ENCODE measurements at regions not wholly inside any gene's neighbourhood (a gene's known extent, or its start where the extent isn't known, plus 50 kb on each side); places are given as distances from the start of the nearest gene placed in this dataset.

DNA sequence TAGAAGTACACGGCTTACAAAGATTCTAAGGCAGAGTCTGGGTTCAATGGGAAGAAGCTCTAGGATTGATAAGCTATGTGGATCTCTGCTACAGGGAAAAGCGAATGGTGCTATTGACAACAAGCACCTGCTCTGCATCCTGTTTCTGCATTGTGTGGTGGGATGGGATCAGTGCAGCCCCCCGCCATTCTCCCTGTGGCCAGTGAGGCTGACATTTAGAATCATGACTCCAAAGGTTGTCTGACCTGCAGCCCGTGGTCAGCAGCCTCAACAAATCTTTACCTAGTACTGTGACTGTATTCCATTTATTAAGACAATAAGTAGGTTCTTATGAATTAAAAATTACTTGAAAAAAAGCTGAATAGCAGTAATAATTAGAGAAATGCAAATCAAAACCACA lies 1477.0 kb upstream of the TMEM132C start:
- no peak overlapping the region for H3K27ac Mint-ChIP-seq (ENCODE audit: unreplicated experiment)
- H3K4me3 Mint-ChIP-seq (ENCODE audit: unreplicated experiment), result no peak overlapping the region
- H3K4me1 Mint-ChIP-seq (ENCODE audit: unreplicated experiment), result no peaks in the 10 kb centered on the region
- peak; percentile 56 for DNase-seq (ENCODE audit: extremely low spot score, unreplicated experiment)
- TF ChIP-seq, protein P1, sequence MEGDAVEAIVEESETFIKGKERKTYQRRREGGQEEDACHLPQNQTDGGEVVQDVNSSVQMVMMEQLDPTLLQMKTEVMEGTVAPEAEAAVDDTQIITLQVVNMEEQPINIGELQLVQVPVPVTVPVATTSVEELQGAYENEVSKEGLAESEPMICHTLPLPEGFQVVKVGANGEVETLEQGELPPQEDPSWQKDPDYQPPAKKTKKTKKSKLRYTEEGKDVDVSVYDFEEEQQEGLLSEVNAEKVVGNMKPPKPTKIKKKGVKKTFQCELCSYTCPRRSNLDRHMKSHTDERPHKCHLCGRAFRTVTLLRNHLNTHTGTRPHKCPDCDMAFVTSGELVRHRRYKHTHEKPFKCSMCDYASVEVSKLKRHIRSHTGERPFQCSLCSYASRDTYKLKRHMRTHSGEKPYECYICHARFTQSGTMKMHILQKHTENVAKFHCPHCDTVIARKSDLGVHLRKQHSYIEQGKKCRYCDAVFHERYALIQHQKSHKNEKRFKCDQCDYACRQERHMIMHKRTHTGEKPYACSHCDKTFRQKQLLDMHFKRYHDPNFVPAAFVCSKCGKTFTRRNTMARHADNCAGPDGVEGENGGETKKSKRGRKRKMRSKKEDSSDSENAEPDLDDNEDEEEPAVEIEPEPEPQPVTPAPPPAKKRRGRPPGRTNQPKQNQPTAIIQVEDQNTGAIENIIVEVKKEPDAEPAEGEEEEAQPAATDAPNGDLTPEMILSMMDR (IDR thresholded peaks at IDR 0.05), result no peak
- no peaks in the 10 kb centered on the region for H3K36me3 Mint-ChIP-seq (ENCODE audit: unreplicated experiment)
- H3K9me3 Mint-ChIP-seq (ENCODE audit: unreplicated experiment), result peaks cover 37% of the 10 kb centered on the region
- no peaks in the 10 kb centered on the region for H3K27me3 Mint-ChIP-seq (ENCODE audit: unreplicated experiment)

DNA sequence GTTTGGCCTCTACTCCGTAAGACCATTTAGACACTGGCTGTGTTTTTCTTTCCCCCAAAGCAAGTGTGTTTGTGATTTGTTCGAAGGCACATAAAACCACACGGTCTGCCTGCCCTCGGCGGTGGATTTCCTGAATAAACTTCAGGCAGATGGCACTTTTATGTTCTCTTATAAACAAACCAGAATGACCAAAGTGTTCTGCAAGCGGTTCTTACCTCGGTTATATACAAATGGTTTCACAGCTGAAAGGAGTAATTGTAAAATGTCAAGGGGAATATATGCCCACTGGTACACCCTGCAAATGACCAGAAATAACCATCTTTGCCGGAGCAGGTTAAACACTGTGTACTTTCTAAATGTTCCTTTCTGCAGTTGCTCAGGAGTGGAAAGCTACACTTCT lies 1475.8 kb upstream of the TMEM132C start:
- no peaks in the 10 kb centered on the region for H3K27me3 Mint-ChIP-seq (ENCODE audit: unreplicated experiment)
- no peak overlapping the region for H3K27ac Mint-ChIP-seq (ENCODE audit: unreplicated experiment)
- peak; percentile 21 for DNase-seq (ENCODE audit: extremely low spot score, unreplicated experiment)
- H3K36me3 Mint-ChIP-seq (ENCODE audit: unreplicated experiment), result no peaks in the 10 kb centered on the region
- TF ChIP-seq, protein P1 (IDR thresholded peaks at IDR 0.05), result no peak
- peaks cover 37% of the 10 kb centered on the region for H3K9me3 Mint-ChIP-seq (ENCODE audit: unreplicated experiment)
- no peaks in the 10 kb centered on the region for H3K4me1 Mint-ChIP-seq (ENCODE audit: unreplicated experiment)
- no peak overlapping the region for H3K4me3 Mint-ChIP-seq (ENCODE audit: unreplicated experiment)

DNA sequence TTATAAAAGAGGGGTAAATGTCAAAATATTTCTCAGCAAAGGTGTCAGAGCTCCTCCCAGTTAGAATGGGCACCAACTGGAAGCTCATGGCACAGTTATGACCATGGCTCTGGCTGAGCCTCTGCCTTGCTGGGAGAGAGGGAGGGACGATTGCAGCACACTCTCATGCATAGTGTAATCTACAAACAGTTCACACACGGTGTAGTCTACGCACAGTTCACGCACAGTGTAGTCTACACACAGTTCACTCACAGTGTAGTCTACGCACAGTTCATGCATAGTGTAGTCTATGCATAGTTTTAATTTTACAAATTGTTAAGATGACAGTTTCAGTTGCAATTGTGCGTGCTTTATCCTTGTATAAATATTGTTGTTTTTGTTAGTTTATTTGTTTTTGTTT lies 1474.6 kb upstream of the TMEM132C start:
- Mint-ChIP-seq H3K9me3 (ENCODE audit: unreplicated experiment) (peaks cover 30% of the 10 kb centered on the region), H3K36me3 (ENCODE audit: unreplicated experiment) (no peaks in the 10 kb centered on the region), H3K4me1 (ENCODE audit: unreplicated experiment) (no peaks in the 10 kb centered on the region), H3K4me3 (ENCODE audit: unreplicated experiment) (no peak overlapping the region), H3K27me3 (ENCODE audit: unreplicated experiment) (no peaks in the 10 kb centered on the region), H3K27ac (ENCODE audit: unreplicated experiment) (no peak overlapping the region)
- no peak for DNase-seq (ENCODE audit: extremely low spot score, unreplicated experiment)
- TF ChIP-seq, protein P1 (IDR thresholded peaks at IDR 0.05), result no peak

DNA sequence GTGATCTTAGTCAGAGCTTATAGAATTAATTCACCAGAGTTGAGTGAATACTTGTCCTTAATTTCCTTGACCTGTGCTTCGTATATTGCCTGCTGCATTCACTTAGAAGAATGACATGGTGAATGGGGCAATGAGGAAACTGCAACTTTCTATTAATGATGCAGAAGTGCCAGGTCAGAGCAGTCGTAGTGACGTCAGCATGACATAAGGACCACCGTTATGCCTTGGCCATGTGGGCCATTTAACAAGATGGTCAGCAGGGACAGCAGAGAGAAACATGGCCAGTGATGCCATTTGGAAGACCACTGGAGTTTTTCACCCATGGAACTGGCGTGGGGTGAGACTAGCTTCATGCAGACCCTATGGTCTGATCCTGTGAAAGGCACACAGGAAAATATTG lies 1469.4 kb upstream of the TMEM132C start:
- Mint-ChIP-seq H3K4me3 (ENCODE audit: unreplicated experiment) (no peak overlapping the region), H3K36me3 (ENCODE audit: unreplicated experiment) (no peaks in the 10 kb centered on the region), H3K9me3 (ENCODE audit: unreplicated experiment) (peaks cover 34% of the 10 kb centered on the region), H3K27me3 (ENCODE audit: unreplicated experiment) (no peaks in the 10 kb centered on the region), H3K27ac (ENCODE audit: unreplicated experiment) (no peak overlapping the region), H3K4me1 (ENCODE audit: unreplicated experiment) (no peaks in the 10 kb centered on the region)
- DNase-seq (ENCODE audit: extremely low spot score, unreplicated experiment), result no peak
- TF ChIP-seq, protein P1 (IDR thresholded peaks at IDR 0.05), result no peak

DNA sequence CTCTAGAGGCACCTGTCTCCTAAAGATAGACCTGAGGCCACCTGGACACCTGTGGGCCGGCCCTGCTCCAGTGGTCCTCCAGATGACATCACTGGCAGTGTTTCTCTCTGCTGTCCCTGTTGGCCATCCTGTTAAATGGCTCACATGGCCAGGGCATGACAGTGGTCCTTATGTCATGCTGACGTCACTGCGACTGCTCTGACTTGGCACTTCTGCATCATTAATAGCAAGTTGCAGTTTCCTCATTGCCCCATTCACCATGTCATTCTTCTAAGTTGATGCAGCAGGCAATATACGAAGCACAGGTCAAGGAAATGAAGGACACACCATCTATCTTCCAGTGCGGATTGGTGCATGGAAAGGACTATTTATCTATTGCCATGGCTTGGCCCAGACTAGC lies 1468.5 kb upstream of the TMEM132C start:
- Mint-ChIP-seq H3K27ac (ENCODE audit: unreplicated experiment) (no peak overlapping the region), H3K4me1 (ENCODE audit: unreplicated experiment) (no peaks in the 10 kb centered on the region)
- DNase-seq (ENCODE audit: extremely low spot score, unreplicated experiment), result no peak

More for the DNA sequence above, 1468.5 kb upstream of the TMEM132C start:
- Mint-ChIP-seq H3K9me3 (ENCODE audit: unreplicated experiment) (peaks cover 35% of the 10 kb centered on the region), H3K4me3 (ENCODE audit: unreplicated experiment) (no peak overlapping the region), H3K27me3 (ENCODE audit: unreplicated experiment) (no peaks in the 10 kb centered on the region), H3K36me3 (ENCODE audit: unreplicated experiment) (no peaks in the 10 kb centered on the region)
- TF ChIP-seq, protein P1 (IDR thresholded peaks at IDR 0.05), result no peak

Measured in osteocyte (in vitro differentiated cells).